GM13976 (cell line): ENCODE measurements at regions not wholly inside any gene's neighbourhood (a gene's known extent, or its start where the extent isn't known, plus 50 kb on each side); places are given as distances from the start of the nearest gene placed in this dataset.

Source experiments
- DNase-seq: peaks from one replicate; pipeline ENCODE4 v3.0.0; 2012; ENCODE audit warnings: low spot score
- CTCF ChIP-seq: IDR thresholded peaks from 2 replicates; pipeline ENCODE4 v1.5.1; 2012; ENCODE audit warnings: borderline replicate concordance, mild to moderate bottlenecking; ENCODE audit not compliant: insufficient read depth; ENCODE audit errors: extremely low read depth, missing control alignments, control extremely low read depth
- in situ Hi-C: fragments of 300-500 bp; cut with MboI; formaldehyde crosslinking; loops from one replicate; pipeline ENCODE4 v1.12.0; 2022; ENCODE audit warnings: low sequenced_read_pairs, mixed read lengths, inconsistent platforms; ENCODE audit not compliant: unreplicated experiment

DNA sequence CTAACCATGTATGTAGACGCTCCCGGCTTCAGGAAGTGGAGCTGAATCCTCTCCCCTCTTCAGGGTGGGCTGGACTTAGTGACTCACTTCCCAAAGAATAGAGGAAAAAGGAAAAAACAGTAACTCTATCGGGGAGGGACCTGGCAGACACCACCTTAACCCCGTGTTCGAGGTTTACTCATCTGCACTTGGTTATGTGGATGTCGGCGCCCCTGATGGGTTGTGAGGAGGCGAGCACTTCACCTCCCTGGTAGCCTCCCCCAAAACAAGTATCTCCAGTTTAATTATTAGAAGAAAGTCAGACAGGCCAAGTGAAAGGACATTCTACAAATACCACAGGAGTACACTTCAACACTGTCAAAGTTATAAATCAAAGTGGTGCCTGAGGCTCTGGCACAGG is 559.7 kb downstream of the TCERG1L start:
- DNase-seq: no peak
- no peak for TF ChIP-seq CTCF
- in situ Hi-C loops: no loop called here

DNA sequence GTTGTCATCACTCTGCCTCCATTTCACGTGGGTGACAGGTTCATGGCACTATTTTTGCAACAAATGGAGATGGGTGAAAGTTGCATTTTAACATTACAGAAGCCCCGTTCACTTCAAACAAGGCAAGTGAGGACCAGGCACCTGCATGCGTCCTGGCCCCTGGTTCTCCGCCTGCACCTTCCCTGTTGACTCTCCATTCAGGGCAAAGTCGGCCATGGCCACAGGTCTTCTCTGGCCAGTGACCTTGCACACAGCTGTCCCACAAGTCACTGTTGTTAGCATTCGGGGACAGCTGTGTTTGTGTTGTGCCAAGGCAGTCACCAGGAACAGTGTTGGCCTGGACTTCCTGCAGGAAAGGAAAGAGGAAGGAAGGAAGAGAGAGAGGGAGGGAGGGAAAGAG is 554.9 kb downstream of the TCERG1L start:
- no peak for DNase-seq
- in situ Hi-C loops: no loop called here
- no peak for TF ChIP-seq CTCF

- in situ Hi-C loops: no loop called here
These were observed 554.2 kb downstream of the TCERG1L start for GRCh38 chr10:130757271-130757670.

GRCh38 chr10:130757821-130758489 is 553.6 kb downstream of the TCERG1L start:
- DNase-seq: no peak
- in situ Hi-C loops: no loop called here
- TF ChIP-seq CTCF: no peak

More at GRCh38 chr10:130757271-130757670, 554.2 kb downstream of the TCERG1L start:
- TF ChIP-seq CTCF: no peak
- DNase-seq: no peak

DNA sequence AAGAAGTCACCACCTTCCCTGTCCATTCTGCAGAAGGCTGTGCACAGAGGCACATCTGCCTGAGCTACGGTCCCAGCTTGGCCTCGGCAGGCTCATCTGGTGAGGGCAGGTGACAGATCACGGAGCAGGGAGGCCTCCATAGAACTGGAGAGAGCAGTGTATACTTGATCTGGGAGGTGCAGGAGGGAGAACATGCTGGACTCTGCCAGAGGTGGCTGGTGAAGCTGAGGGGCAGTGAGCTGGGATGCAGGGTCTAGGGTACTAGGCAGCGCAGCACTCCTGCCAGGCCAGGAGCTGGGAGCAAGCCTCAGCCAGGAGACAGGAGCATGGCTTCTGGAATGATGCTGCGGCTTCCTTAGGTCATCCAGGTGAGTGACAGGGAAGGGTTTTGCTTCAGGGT is 553.0 kb downstream of the TCERG1L start:
- in situ Hi-C loops: no loop called here

GRCh38 chr10:130761032-130761575 is 550.4 kb downstream of the TCERG1L start:
- no peak for TF ChIP-seq CTCF
- DNase-seq: no peak
- in situ Hi-C loops: no loop called here

More for the DNA sequence above, 553.0 kb downstream of the TCERG1L start:
- no peak for TF ChIP-seq CTCF
- no peak for DNase-seq
